Stimulated activated CD4-positive, alpha-beta T cell treated with anti-CD3 and anti-CD28 coated beads, Interleukin-15, amount 100 ng/mL, for 48 hours (primary cell): ENCODE measurements at regions not wholly inside any gene's neighbourhood (a gene's known extent, or its start where the extent isn't known, plus 50 kb on each side); places are given as distances from the start of the nearest gene placed in this dataset.

Experiments used
- DNase-seq, 2 donors: peaks; one replicate each; pipeline ENCODE4 v3.0.0-alpha.2; 2020; ENCODE audit warnings: low read depth in 2 of 2

GRCh38 chr3:193983846-193984818 lies 151.8 kb upstream of the HES1 start:
- DNase-seq: no peak

- no peak for DNase-seq
These were observed 151.1 kb upstream of the HES1 start for GRCh38 chr3:193984876-193985275.

- DNase-seq: no peak
These were observed 148.8 kb upstream of the HES1 start for GRCh38 chr3:193987186-193987585.

- DNase-seq: no peak
These were observed 146.8 kb upstream of the HES1 start for GRCh38 chr3:193989186-193989585.

- no peak for DNase-seq
These were observed 144.1 kb upstream of the HES1 start for GRCh38 chr3:193991666-193992424.

- no peak for DNase-seq
These were observed 143.4 kb upstream of the HES1 start for GRCh38 chr3:193992425-193993037.

GRCh38 chr3:193996221-193996620 lies 139.7 kb upstream of the HES1 start:
- no peak for DNase-seq

- no peak for DNase-seq
These were observed 139.3 kb upstream of the HES1 start for GRCh38 chr3:193996641-193997089.

- DNase-seq: no peak
These were observed 138.5 kb upstream of the HES1 start for GRCh38 chr3:193997228-193998122.

- DNase-seq: no peak
These were observed 137.9 kb upstream of the HES1 start for GRCh38 chr3:193998123-193998448.

GRCh38 chr3:193998628-193999195 lies 137.2 kb upstream of the HES1 start:
- no peak for DNase-seq

GRCh38 chr3:194000100-194000499 lies 135.8 kb upstream of the HES1 start:
- no peak for DNase-seq

GRCh38 chr3:194000712-194001111 lies 135.2 kb upstream of the HES1 start:
- no peak for DNase-seq

GRCh38 chr3:194001728-194002459 lies 134.1 kb upstream of the HES1 start:
- DNase-seq: no peak

- DNase-seq: peak; percentile 18 to 22
These were observed 132.6 kb upstream of the HES1 start for GRCh38 chr3:194003114-194004057.

- DNase-seq: no peak
These were observed 129.9 kb upstream of the HES1 start for GRCh38 chr3:194005930-194006501.

- no peak for DNase-seq
These were observed 128.2 kb upstream of the HES1 start for GRCh38 chr3:194007592-194008337.

GRCh38 chr3:194009019-194009418 lies 126.9 kb upstream of the HES1 start:
- DNase-seq: no peak
